HL-60 (cell line): ENCODE measurements at regions not wholly inside any gene's neighbourhood (a gene's known extent, or its start where the extent isn't known, plus 50 kb on each side); places are given as distances from the start of the nearest gene placed in this dataset.
"Not testable (repeated sequence)": the region's sequence is repeated elsewhere in the genome, so short reads cannot be mapped to it uniquely, and the experiment has no call there.

Source experiments
- DNase-seq, 2 experiments: peaks; one replicate each; pipeline ENCODE4 v3.0.0-alpha.2; 2010 to 2020; ENCODE audit warnings: low read depth in 1 of 2, low spot score in 1 of 2
- H3K27ac ChIP-seq: fragments of 250-450 bp; sonication (Bioruptor Pico); replicated peaks from 2 replicates; pipeline ENCODE4 v1.5.1; 2020; ENCODE audit warnings: mild to moderate bottlenecking, moderate library complexity
- H3K27me3 ChIP-seq: fragments of 250-450 bp; sonication (Bioruptor Pico); 2 replicates; pipeline ENCODE4 v1.5.1; 2021; ENCODE audit warnings: mild to moderate bottlenecking, moderate library complexity; ENCODE audit not compliant: insufficient read depth, poor library complexity, severe bottlenecking
- H3K4me3 ChIP-seq: replicated peaks from 2 replicates; pipeline ENCODE4 v1.5.1; 2011; ENCODE audit warnings: mild to moderate bottlenecking, control low read depth, low read length; ENCODE audit not compliant: insufficient read depth
- CTCF ChIP-seq: IDR thresholded peaks from one replicate; pipeline ENCODE4 v1.5.1; 2011; ENCODE audit warnings: low read length, control low read depth, inconsistent platforms; ENCODE audit not compliant: insufficient read depth
- GABPA ChIP-seq: IDR thresholded peaks from 2 replicates; pipeline ENCODE4 v1.6.1; 2012; ENCODE audit warnings: low read depth
- POLR2AphosphoS5 ChIP-seq: IDR thresholded peaks from 2 replicates; pipeline ENCODE4 v1.6.1; 2012; ENCODE audit warnings: low read depth
- SPI1 ChIP-seq: IDR thresholded peaks from 2 replicates; pipeline ENCODE4 v1.6.1; 2012; ENCODE audit warnings: low read depth, mild to moderate bottlenecking, borderline replicate concordance
- TF ChIP-seq, protein P1 (sequence below): IDR thresholded peaks from 2 replicates; pipeline ENCODE4 v1.6.1; 2012; ENCODE audit warnings: low read depth; ENCODE audit not compliant: insufficient replicate concordance

GRCh38 chr6:170144571-170145271 lies 146.2 kb downstream of the DLL1 start:
- peak in 1 of 2 experiments; percentile 36 for DNase-seq
- Histone ChIP-seq H3K27me3 (peaks cover 13% of the 10 kb centered on the region), H3K27ac (no peak overlapping the region), H3K4me3 (no peak overlapping the region)
- TF ChIP-seq POLR2AphosphoS5 (no peak), CTCF (no peak), SPI1 (no peak), GABPA (no peak)
- TF ChIP-seq, protein P1, sequence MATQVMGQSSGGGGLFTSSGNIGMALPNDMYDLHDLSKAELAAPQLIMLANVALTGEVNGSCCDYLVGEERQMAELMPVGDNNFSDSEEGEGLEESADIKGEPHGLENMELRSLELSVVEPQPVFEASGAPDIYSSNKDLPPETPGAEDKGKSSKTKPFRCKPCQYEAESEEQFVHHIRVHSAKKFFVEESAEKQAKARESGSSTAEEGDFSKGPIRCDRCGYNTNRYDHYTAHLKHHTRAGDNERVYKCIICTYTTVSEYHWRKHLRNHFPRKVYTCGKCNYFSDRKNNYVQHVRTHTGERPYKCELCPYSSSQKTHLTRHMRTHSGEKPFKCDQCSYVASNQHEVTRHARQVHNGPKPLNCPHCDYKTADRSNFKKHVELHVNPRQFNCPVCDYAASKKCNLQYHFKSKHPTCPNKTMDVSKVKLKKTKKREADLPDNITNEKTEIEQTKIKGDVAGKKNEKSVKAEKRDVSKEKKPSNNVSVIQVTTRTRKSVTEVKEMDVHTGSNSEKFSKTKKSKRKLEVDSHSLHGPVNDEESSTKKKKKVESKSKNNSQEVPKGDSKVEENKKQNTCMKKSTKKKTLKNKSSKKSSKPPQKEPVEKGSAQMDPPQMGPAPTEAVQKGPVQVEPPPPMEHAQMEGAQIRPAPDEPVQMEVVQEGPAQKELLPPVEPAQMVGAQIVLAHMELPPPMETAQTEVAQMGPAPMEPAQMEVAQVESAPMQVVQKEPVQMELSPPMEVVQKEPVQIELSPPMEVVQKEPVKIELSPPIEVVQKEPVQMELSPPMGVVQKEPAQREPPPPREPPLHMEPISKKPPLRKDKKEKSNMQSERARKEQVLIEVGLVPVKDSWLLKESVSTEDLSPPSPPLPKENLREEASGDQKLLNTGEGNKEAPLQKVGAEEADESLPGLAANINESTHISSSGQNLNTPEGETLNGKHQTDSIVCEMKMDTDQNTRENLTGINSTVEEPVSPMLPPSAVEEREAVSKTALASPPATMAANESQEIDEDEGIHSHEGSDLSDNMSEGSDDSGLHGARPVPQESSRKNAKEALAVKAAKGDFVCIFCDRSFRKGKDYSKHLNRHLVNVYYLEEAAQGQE = no peak

DNA sequence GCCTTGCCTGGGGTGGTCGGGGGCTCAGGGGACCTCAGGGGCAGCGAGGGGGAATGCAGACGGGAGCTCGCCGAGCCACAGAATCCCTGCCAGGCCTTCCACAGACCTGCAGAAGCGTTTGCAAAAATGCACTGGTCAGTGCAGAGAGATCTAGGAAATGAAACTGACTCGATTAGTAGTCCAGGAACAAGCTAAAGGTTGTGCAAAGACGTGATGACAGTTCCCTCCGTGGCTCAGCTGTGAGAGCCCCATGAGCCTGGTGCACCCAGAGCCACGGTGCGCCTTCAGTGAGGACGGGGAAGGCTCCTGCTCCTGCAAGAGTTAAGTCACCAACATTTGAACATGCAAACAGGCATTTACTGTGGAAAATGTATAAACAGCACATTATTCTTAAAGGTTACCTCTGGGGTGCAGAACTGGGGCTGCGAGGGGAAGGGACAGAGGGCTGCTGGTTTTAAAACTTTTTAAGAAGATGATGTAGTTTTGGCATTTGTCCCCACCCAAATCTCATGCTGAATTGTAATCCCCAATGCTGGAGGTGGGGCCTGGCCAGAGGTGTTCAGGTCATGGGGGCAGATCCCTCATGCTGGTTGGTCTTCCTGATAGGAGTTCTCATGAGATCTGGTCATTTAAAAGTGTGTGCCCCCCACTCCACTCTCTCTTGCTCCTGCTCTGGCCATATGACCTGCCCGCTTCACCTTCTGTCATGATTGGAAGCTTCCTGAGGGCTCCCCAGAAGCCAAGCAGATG lies 147.3 kb downstream of the DLL1 start:
- Histone ChIP-seq H3K27me3 (peaks cover 10% of the 10 kb centered on the region), H3K4me3 (no peak overlapping the region), H3K27ac (no peak overlapping the region)
- DNase-seq = no peak
- TF ChIP-seq GABPA (no peak), SPI1 (no peak), CTCF (no peak), POLR2AphosphoS5 (no peak)
- TF ChIP-seq, protein P1 = no peak

DNA sequence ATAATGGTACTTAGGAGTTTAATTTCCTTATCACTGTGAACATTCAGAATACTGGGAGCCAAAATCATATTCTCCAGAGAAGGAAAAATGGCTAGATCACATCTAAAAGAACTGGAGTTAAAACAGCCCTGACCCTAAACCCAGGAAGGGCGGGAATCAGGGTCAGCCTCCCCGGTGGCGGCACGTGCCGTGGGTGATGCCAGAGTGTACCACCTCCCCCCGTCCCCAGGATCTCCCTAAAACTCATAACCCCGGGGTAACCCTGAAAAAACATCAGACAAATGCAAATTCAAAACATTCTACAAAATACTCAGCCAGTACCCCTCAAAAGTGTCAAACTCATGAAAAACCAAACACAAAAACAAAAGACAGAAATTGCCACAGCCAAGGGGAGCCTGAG lies 148.3 kb downstream of the DLL1 start:
- Histone ChIP-seq H3K4me3 (no peak overlapping the region), H3K27ac (no peak overlapping the region), H3K27me3 (peaks cover 5% of the 10 kb centered on the region)
- TF ChIP-seq SPI1 = no peak
- TF ChIP-seq, protein P1 = no peak
- DNase-seq = no peak

GRCh38 chr6:170141061-170141460 lies 149.8 kb downstream of the DLL1 start:
- DNase-seq, H3K27me3 ChIP-seq, H3K4me3 ChIP-seq, H3K27ac ChIP-seq: not testable (repeated sequence)
